WTC11 (cell line): ENCODE measurements at regions not wholly inside any gene's neighbourhood (a gene's known extent, or its start where the extent isn't known, plus 50 kb on each side); places are given as distances from the start of the nearest gene placed in this dataset.

Experiments
- ATAC-seq: fragments of 200-7000 bp; cut with Tn5 transposase; 2 replicates; pipeline ENCODE4 v1.10.0; 2021; ENCODE audit warnings: mild to moderate bottlenecking, moderate library complexity
- CTCF ChIA-PET: fragments of 300-600 bp; sonication (Branson Sonifier 250); formaldehyde crosslinking; loops from one replicate; lab custom pipeline; 2021; ENCODE audit warnings: antibody characterized with exemption; lab: Charles Lee
- POLR2A ChIA-PET: fragments of 350-600 bp; sonication (Branson Sonifier 250); formaldehyde crosslinking; loops from one replicate; lab custom pipeline; 2021; ENCODE audit warnings: antibody characterized with exemption; lab: Charles Lee
- DNase-seq: peaks from one replicate; pipeline ENCODE4 v3.0.0; 2021; ENCODE audit warnings: low spot score
- H3K27ac Mint-ChIP-seq: 2 replicates; pipeline ENCODE4 v1.8.0; 2021; ENCODE audit warnings: mixed read lengths
- H3K27me3 Mint-ChIP-seq: 2 replicates; pipeline ENCODE4 v1.8.0; 2021; ENCODE audit warnings: low read depth, mild to moderate bottlenecking, moderate library complexity, mixed read lengths
- H3K36me3 Mint-ChIP-seq: 2 replicates; pipeline ENCODE4 v1.8.0; 2021; ENCODE audit warnings: mixed read lengths
- H3K4me1 Mint-ChIP-seq: 2 replicates; pipeline ENCODE4 v1.8.0; 2022; ENCODE audit warnings: mixed read lengths
- H3K4me3 Mint-ChIP-seq: 2 replicates; pipeline ENCODE4 v1.8.0; 2021; ENCODE audit warnings: mild to moderate bottlenecking, moderate library complexity, mixed read lengths
- H3K9me3 Mint-ChIP-seq: 2 replicates; pipeline ENCODE4 v1.8.0; 2021; ENCODE audit warnings: mixed read lengths
- E2F4 ChIP-seq: sonication (generic); formaldehyde crosslinking; IDR thresholded peaks from 2 replicates; pipeline ENCODE4 v1.8.1; 2022; ENCODE audit warnings: low read depth, mild to moderate bottlenecking, moderate library complexity, missing genetic modification reagents, borderline replicate concordance
- FOXK1 ChIP-seq: sonication (generic); formaldehyde crosslinking; IDR thresholded peaks from 2 replicates; pipeline ENCODE4 v1.8.0; 2022; ENCODE audit warnings: mild to moderate bottlenecking, moderate library complexity, missing genetic modification reagents
- GABPB1 ChIP-seq: sonication (generic); formaldehyde crosslinking; IDR thresholded peaks from 2 replicates; pipeline ENCODE4 v1.8.1; 2023; ENCODE audit warnings: mild to moderate bottlenecking, missing genetic modification reagents
- JUN ChIP-seq: sonication (generic); formaldehyde crosslinking; IDR thresholded peaks from 2 replicates; pipeline ENCODE4 v1.8.0; 2023; ENCODE audit warnings: mild to moderate bottlenecking, missing genetic modification reagents
- KAT7 ChIP-seq: sonication (generic); formaldehyde crosslinking; IDR thresholded peaks from 2 replicates; pipeline ENCODE4 v1.8.1; 2023; ENCODE audit warnings: missing genetic modification reagents, mild to moderate bottlenecking, borderline replicate concordance
- MYBL2 ChIP-seq: sonication (generic); formaldehyde crosslinking; IDR thresholded peaks from 2 replicates; pipeline ENCODE4 v1.8.1; 2023; ENCODE audit warnings: mild to moderate bottlenecking, moderate library complexity, missing genetic modification reagents
- NFATC4 ChIP-seq: fragments of 250-450 bp; sonication (Bioruptor Pico); IDR thresholded peaks from 2 replicates; pipeline ENCODE4 v1.9.0; 2021; ENCODE audit warnings: mild to moderate bottlenecking
- NFE2L1 ChIP-seq: sonication (generic); formaldehyde crosslinking; IDR thresholded peaks from 2 replicates; pipeline ENCODE4 v1.8.1; 2023; ENCODE audit warnings: missing genetic modification reagents
- NFYB ChIP-seq: sonication (generic); formaldehyde crosslinking; conservative IDR thresholded peaks from 2 replicates; pipeline ENCODE4 v1.8.0; 2022; ENCODE audit warnings: low read depth, missing genetic modification reagents
- NR1H2 ChIP-seq: sonication (generic); formaldehyde crosslinking; IDR thresholded peaks from 2 replicates; pipeline ENCODE4 v1.9.0; 2021; ENCODE audit warnings: mild to moderate bottlenecking, moderate library complexity, missing genetic modification reagents
- NR3C1 ChIP-seq: sonication (generic); formaldehyde crosslinking; conservative IDR thresholded peaks from 2 replicates; pipeline ENCODE4 v1.8.1; 2023; ENCODE audit warnings: low read depth, mild to moderate bottlenecking, missing genetic modification reagents
- RELA ChIP-seq: sonication (generic); formaldehyde crosslinking; IDR thresholded peaks from 2 replicates; pipeline ENCODE4 v1.8.1; 2022; ENCODE audit warnings: missing genetic modification reagents, mild to moderate bottlenecking, borderline replicate concordance
- TP53 ChIP-seq: sonication (generic); formaldehyde crosslinking; IDR thresholded peaks from 2 replicates; pipeline ENCODE4 v1.8.1; 2023; ENCODE audit warnings: mild to moderate bottlenecking, missing genetic modification reagents
- ZNF219 ChIP-seq: sonication (generic); formaldehyde crosslinking; IDR thresholded peaks from 2 replicates; pipeline ENCODE4 v1.8.0; 2023; ENCODE audit warnings: missing genetic modification reagents, mild to moderate bottlenecking, borderline replicate concordance
- ZNF232 ChIP-seq: sonication (generic); formaldehyde crosslinking; IDR thresholded peaks from 2 replicates; pipeline ENCODE4 v1.8.0; 2022; ENCODE audit warnings: mild to moderate bottlenecking, missing genetic modification reagents
- ZSCAN18 ChIP-seq: fragments of 250-450 bp; sonication (Bioruptor Pico); IDR thresholded peaks from 2 replicates; pipeline ENCODE4 v2.1.2; 2022; ENCODE audit warnings: mild to moderate bottlenecking, moderate library complexity
- TF ChIP-seq, protein P1 (sequence below): sonication (generic); formaldehyde crosslinking; IDR thresholded peaks from 2 replicates; pipeline ENCODE4 v1.8.0; 2023; ENCODE audit warnings: missing genetic modification reagents
- TF ChIP-seq, protein P2 (sequence below): sonication (generic); formaldehyde crosslinking; IDR thresholded peaks from 2 replicates; pipeline ENCODE4 v1.8.0; 2022; ENCODE audit warnings: missing genetic modification reagents
- TF ChIP-seq, protein P3 (sequence below): sonication (generic); formaldehyde crosslinking; IDR thresholded peaks from 2 replicates; pipeline ENCODE4 v1.8.0; 2022; ENCODE audit warnings: mild to moderate bottlenecking, missing genetic modification reagents
- TF ChIP-seq, protein P4 (sequence below): fragments of 250-450 bp; sonication (Bioruptor Pico); IDR thresholded peaks from 2 replicates; pipeline ENCODE4 v1.9.0; 2021; ENCODE audit warnings: mild to moderate bottlenecking
- TF ChIP-seq, protein P5 (sequence below): sonication (generic); formaldehyde crosslinking; IDR thresholded peaks from 2 replicates; pipeline ENCODE4 v1.8.1; 2023; ENCODE audit warnings: mild to moderate bottlenecking, missing genetic modification reagents

GRCh38 chr4:26094076-26094475 is 180.1 kb downstream of the SMIM20 start:
- Mint-ChIP-seq H3K4me3 (no peak overlapping the region), H3K27me3 (peaks cover 3% of the 10 kb centered on the region; the same call in 1 of the 2 replicates), H3K36me3 (peaks cover 36% of the 10 kb centered on the region), H3K27ac (no peak overlapping the region), H3K9me3 (peaks cover 62% of the 10 kb centered on the region)
- no peak for DNase-seq
- POLR2A ChIA-PET, result no interaction called here
- CTCF ChIA-PET, result interaction anchor here (1.5 kb wide), 1 partner anchor 12 kb away, joined by 5 read pairs; no protein-coding TSS in a partner anchor
- TF ChIP-seq ZNF232 (CRISPR knock-in tag) (no peak), NFYB (CRISPR knock-in tag) (no peak), NR1H2 (CRISPR knock-in tag) (no peak), NFATC4 (CRISPR knock-in tag) (no peak), KAT7 (CRISPR knock-in tag) (no peak), NR3C1 (CRISPR knock-in tag) (no peak), ZSCAN18 (CRISPR knock-in tag) (no peak), E2F4 (CRISPR knock-in tag) (no peak), ZNF219 (no peak), NFE2L1 (no peak)
- TF ChIP-seq, protein P1, sequence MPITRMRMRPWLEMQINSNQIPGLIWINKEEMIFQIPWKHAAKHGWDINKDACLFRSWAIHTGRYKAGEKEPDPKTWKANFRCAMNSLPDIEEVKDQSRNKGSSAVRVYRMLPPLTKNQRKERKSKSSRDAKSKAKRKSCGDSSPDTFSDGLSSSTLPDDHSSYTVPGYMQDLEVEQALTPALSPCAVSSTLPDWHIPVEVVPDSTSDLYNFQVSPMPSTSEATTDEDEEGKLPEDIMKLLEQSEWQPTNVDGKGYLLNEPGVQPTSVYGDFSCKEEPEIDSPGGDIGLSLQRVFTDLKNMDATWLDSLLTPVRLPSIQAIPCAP (CRISPR knock-in tag), result no peak
- TF ChIP-seq, all 79 proteins: peak for 0
- ATAC-seq, result no peak
- no peaks in the 10 kb centered on the region for H3K4me1 Mint-ChIP-seq

- Mint-ChIP-seq H3K4me3 (no peak overlapping the region), H3K4me1 (no peaks in the 10 kb centered on the region), H3K27me3 (peaks cover 3% of the 10 kb centered on the region; the same call in 1 of the 2 replicates), H3K27ac (no peak overlapping the region), H3K9me3 (peaks cover 66% of the 10 kb centered on the region), H3K36me3 (peaks cover 39% of the 10 kb centered on the region)
- ChIA-PET CTCF (no interaction called here), POLR2A (no interaction called here)
- DNase-seq (no peak), ATAC-seq (no peak)
- TF ChIP-seq FOXK1 (CRISPR knock-in tag), result no peak
- TF ChIP-seq, protein P2, sequence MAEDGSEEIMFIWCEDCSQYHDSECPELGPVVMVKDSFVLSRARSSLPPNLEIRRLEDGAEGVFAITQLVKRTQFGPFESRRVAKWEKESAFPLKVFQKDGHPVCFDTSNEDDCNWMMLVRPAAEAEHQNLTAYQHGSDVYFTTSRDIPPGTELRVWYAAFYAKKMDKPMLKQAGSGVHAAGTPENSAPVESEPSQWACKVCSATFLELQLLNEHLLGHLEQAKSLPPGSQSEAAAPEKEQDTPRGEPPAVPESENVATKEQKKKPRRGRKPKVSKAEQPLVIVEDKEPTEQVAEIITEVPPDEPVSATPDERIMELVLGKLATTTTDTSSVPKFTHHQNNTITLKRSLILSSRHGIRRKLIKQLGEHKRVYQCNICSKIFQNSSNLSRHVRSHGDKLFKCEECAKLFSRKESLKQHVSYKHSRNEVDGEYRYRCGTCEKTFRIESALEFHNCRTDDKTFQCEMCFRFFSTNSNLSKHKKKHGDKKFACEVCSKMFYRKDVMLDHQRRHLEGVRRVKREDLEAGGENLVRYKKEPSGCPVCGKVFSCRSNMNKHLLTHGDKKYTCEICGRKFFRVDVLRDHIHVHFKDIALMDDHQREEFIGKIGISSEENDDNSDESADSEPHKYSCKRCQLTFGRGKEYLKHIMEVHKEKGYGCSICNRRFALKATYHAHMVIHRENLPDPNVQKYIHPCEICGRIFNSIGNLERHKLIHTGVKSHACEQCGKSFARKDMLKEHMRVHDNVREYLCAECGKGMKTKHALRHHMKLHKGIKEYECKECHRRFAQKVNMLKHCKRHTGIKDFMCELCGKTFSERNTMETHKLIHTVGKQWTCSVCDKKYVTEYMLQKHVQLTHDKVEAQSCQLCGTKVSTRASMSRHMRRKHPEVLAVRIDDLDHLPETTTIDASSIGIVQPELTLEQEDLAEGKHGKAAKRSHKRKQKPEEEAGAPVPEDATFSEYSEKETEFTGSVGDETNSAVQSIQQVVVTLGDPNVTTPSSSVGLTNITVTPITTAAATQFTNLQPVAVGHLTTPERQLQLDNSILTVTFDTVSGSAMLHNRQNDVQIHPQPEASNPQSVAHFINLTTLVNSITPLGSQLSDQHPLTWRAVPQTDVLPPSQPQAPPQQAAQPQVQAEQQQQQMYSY (CRISPR knock-in tag), result no peak
- no peak for TF ChIP-seq JUN
- TF ChIP-seq TP53, result no peak
- no peak for TF ChIP-seq RELA
- TF ChIP-seq, protein P3, sequence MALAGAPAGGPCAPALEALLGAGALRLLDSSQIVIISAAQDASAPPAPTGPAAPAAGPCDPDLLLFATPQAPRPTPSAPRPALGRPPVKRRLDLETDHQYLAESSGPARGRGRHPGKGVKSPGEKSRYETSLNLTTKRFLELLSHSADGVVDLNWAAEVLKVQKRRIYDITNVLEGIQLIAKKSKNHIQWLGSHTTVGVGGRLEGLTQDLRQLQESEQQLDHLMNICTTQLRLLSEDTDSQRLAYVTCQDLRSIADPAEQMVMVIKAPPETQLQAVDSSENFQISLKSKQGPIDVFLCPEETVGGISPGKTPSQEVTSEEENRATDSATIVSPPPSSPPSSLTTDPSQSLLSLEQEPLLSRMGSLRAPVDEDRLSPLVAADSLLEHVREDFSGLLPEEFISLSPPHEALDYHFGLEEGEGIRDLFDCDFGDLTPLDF, result no peak
- no peak for TF ChIP-seq MYBL2 (CRISPR knock-in tag)
- TF ChIP-seq, protein P4, sequence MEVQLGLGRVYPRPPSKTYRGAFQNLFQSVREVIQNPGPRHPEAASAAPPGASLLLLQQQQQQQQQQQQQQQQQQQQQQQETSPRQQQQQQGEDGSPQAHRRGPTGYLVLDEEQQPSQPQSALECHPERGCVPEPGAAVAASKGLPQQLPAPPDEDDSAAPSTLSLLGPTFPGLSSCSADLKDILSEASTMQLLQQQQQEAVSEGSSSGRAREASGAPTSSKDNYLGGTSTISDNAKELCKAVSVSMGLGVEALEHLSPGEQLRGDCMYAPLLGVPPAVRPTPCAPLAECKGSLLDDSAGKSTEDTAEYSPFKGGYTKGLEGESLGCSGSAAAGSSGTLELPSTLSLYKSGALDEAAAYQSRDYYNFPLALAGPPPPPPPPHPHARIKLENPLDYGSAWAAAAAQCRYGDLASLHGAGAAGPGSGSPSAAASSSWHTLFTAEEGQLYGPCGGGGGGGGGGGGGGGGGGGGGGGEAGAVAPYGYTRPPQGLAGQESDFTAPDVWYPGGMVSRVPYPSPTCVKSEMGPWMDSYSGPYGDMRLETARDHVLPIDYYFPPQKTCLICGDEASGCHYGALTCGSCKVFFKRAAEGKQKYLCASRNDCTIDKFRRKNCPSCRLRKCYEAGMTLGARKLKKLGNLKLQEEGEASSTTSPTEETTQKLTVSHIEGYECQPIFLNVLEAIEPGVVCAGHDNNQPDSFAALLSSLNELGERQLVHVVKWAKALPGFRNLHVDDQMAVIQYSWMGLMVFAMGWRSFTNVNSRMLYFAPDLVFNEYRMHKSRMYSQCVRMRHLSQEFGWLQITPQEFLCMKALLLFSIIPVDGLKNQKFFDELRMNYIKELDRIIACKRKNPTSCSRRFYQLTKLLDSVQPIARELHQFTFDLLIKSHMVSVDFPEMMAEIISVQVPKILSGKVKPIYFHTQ (CRISPR knock-in tag), result no peak
- TF ChIP-seq, protein P5, sequence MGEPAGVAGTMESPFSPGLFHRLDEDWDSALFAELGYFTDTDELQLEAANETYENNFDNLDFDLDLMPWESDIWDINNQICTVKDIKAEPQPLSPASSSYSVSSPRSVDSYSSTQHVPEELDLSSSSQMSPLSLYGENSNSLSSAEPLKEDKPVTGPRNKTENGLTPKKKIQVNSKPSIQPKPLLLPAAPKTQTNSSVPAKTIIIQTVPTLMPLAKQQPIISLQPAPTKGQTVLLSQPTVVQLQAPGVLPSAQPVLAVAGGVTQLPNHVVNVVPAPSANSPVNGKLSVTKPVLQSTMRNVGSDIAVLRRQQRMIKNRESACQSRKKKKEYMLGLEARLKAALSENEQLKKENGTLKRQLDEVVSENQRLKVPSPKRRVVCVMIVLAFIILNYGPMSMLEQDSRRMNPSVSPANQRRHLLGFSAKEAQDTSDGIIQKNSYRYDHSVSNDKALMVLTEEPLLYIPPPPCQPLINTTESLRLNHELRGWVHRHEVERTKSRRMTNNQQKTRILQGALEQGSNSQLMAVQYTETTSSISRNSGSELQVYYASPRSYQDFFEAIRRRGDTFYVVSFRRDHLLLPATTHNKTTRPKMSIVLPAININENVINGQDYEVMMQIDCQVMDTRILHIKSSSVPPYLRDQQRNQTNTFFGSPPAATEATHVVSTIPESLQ (CRISPR knock-in tag), result no peak
- no peak for TF ChIP-seq GABPB1 (CRISPR knock-in tag)
These were observed 180.9 kb downstream of the SMIM20 start for GRCh38 chr4:26094911-26095310.
